SK-N-SH (cell line): ENCODE measurements at regions not wholly inside any gene's neighbourhood (a gene's known extent, or its start where the extent isn't known, plus 50 kb on each side); places are given as distances from the start of the nearest gene placed in this dataset.
A peak's percentile ranks its signal among the peaks of the same experiment; 100 is the strongest.

Experiments
- CTCF ChIA-PET: fragments of 300-600, 350-600 bp; formaldehyde crosslinking; extraction: SDS; loops from one replicate; lab custom pipeline; 2021; lab: Yijun Ruan, JAX
- POLR2A ChIA-PET: fragments of 350-600 bp; sonication (Branson Sonifier 250); formaldehyde crosslinking; extraction: SDS; loops from one replicate; lab custom pipeline; 2020; ENCODE audit warnings: antibody characterized with exemption, inconsistent platforms; lab: Yijun Ruan, JAX
- DNase-seq: peaks from one replicate; pipeline ENCODE4 v3.0.0; 2012
- H2AFZ ChIP-seq: fragments of 200-600 bp; sonication (generic); 2 replicates; pipeline ENCODE4 v1.8.1; 2016; ENCODE audit warnings: antibody characterized with exemption, mild to moderate bottlenecking, low read depth
- H3F3A ChIP-seq: fragments of 200-600 bp; sonication (generic); replicated peaks from 2 replicates; pipeline ENCODE3; 2016; ENCODE audit warnings: antibody characterized with exemption, mild to moderate bottlenecking; ENCODE audit not compliant: insufficient read depth
- H3K27ac ChIP-seq, 2 experiments: fragments of 200-500 bp in 1 of 2; fragments of 200-600 bp in 1 of 2; sonication (Bioruptor generic) in 1 of 2; sonication (generic), shearing (Covaris generic) in 1 of 2; 2 replicates each; pipeline versions ENCODE4 v1.5.1 to v1.6.1; 2014 to 2016; ENCODE audit warnings: low read depth in 2 of 2, inconsistent platforms in 1 of 2, low read length in 1 of 2, mild to moderate bottlenecking in 1 of 2, mixed read lengths in 1 of 2
- H3K27me3 ChIP-seq: fragments of 200-600 bp; sonication (generic), shearing (Covaris generic); 2 replicates; pipeline ENCODE4 v1.6.1; 2016; ENCODE audit warnings: mixed run types; ENCODE audit not compliant: insufficient read depth
- H3K36me3 ChIP-seq, 2 experiments: fragments of 200-500 bp in 1 of 2; fragments of 200-600 bp in 1 of 2; sonication (Bioruptor generic) in 1 of 2; sonication (generic) in 1 of 2; replicated peaks in 1 of 2; 2 replicates each; pipeline versions ENCODE3 to v1.5.1; 2014 to 2016; ENCODE audit warnings: low read length in 1 of 2, mild to moderate bottlenecking in 1 of 2; ENCODE audit not compliant: insufficient read depth in 2 of 2, control insufficient read depth in 1 of 2
- H3K4me1 ChIP-seq, 2 experiments: fragments of 200-500 bp in 1 of 2; fragments of 200-600 bp in 1 of 2; sonication (Bioruptor generic) in 1 of 2; sonication (generic), shearing (Covaris generic) in 1 of 2; 2 replicates each; pipeline versions ENCODE4 v1.5.1 to v1.6.1; 2014 to 2016; ENCODE audit warnings: low read depth in 1 of 2, low read length in 1 of 2, mixed run types in 1 of 2; ENCODE audit not compliant: insufficient read depth in 2 of 2, control insufficient read depth in 1 of 2
- H3K4me2 ChIP-seq: fragments of 200-600 bp; sonication (generic), shearing (Covaris generic); 2 replicates; pipeline ENCODE4 v1.6.1; 2017; ENCODE audit warnings: mixed run types
- H3K4me3 ChIP-seq, 2 experiments: fragments of 200-500 bp in 1 of 2; fragments of 200-600 bp in 1 of 2; sonication (Bioruptor generic) in 1 of 2; sonication (generic), shearing (Covaris generic) in 1 of 2; 2 replicates each; pipeline versions ENCODE4 v1.5.1 to v1.8.1; 2014 to 2016; ENCODE audit warnings: low read depth in 2 of 2, inconsistent platforms in 1 of 2, low read length in 1 of 2, mild to moderate bottlenecking in 1 of 2, mixed read lengths in 1 of 2, moderate library complexity in 1 of 2
- H3K79me2 ChIP-seq: fragments of 200-600 bp; sonication (generic); 2 replicates; pipeline ENCODE4 v1.8.1; 2017; ENCODE audit warnings: mild to moderate bottlenecking; ENCODE audit not compliant: insufficient read depth
- H3K9ac ChIP-seq: fragments of 200-600 bp; sonication (generic); 2 replicates; pipeline ENCODE4 v1.6.1; 2017; ENCODE audit warnings: mixed run types
- H3K9me2 ChIP-seq: fragments of 200-600 bp; sonication (generic); 2 replicates; pipeline ENCODE4 v1.6.1; 2017; ENCODE audit warnings: mixed run types
- H3K9me3 ChIP-seq: fragments of 200-600 bp; sonication (generic); 2 replicates; pipeline ENCODE4 v1.6.1; 2017; ENCODE audit warnings: mixed run types, mild to moderate bottlenecking, moderate library complexity
- H4K20me1 ChIP-seq: fragments of 200-600 bp; sonication (generic); 2 replicates; pipeline ENCODE4 v1.6.1; 2017; ENCODE audit warnings: mild to moderate bottlenecking, mixed run types; ENCODE audit not compliant: insufficient read depth
- CHD2 ChIP-seq: fragments of 150-350 bp; IDR thresholded peaks from 2 replicates; pipeline ENCODE4 v1.6.1; 2018; ENCODE audit warnings: low read length; ENCODE audit not compliant: partially characterized antibody
- EP300 ChIP-seq, 2 experiments: IDR thresholded peaks; 2 replicates each; pipeline versions ENCODE4 v1.4.0 to v1.6.1; 2012; ENCODE audit warnings: borderline replicate concordance in 1 of 2, low read depth in 1 of 2, low read length in 1 of 2
- EZH2phosphoT487 ChIP-seq: fragments of 200-600 bp; sonication (generic); IDR thresholded peaks from 2 replicates; pipeline ENCODE4 v1.6.1; 2017; ENCODE audit warnings: low read depth, mixed run types, mild to moderate bottlenecking, antibody characterized with exemption, moderate library complexity, borderline replicate concordance
- FOSL2 ChIP-seq: IDR thresholded peaks from 2 replicates; pipeline ENCODE4 v1.4.0; 2012; ENCODE audit warnings: low read depth, mild to moderate bottlenecking, moderate library complexity, borderline replicate concordance
- FOXM1 ChIP-seq: IDR thresholded peaks from 2 replicates; pipeline ENCODE4 v1.4.0; 2012; ENCODE audit warnings: low read depth, mild to moderate bottlenecking
- GABPA ChIP-seq: IDR thresholded peaks from 2 replicates; pipeline ENCODE4 v1.4.0; 2012; ENCODE audit warnings: low read depth, mild to moderate bottlenecking
- GATA2 ChIP-seq: sonication (generic); formaldehyde crosslinking; IDR thresholded peaks from 2 replicates; pipeline ENCODE4 v1.5.0; 2020; ENCODE audit warnings: mild to moderate bottlenecking, missing genetic modification reagents
- JUND ChIP-seq: IDR thresholded peaks from 2 replicates; pipeline ENCODE4 v1.4.0; 2012
- MXI1 ChIP-seq: IDR thresholded peaks from 2 replicates; pipeline ENCODE4 v1.6.1; 2012; ENCODE audit warnings: mild to moderate bottlenecking, low read depth, low read length, improper control_type of control experiment
- NRF1 ChIP-seq: IDR thresholded peaks from 2 replicates; pipeline ENCODE4 v1.6.1; 2012; ENCODE audit warnings: low read depth, mild to moderate bottlenecking, low read length
- RAD21 ChIP-seq: IDR thresholded peaks from 2 replicates; pipeline ENCODE4 v1.6.1; 2012; ENCODE audit warnings: mild to moderate bottlenecking, low read length
- SIN3A ChIP-seq: IDR thresholded peaks from 2 replicates; pipeline ENCODE4 v1.6.1; 2012; ENCODE audit warnings: low read depth, mild to moderate bottlenecking, low read length, moderate library complexity, borderline replicate concordance
- SMC3 ChIP-seq: IDR thresholded peaks from 2 replicates; pipeline ENCODE4 v1.6.1; 2012; ENCODE audit warnings: low read depth, low read length, improper control_type of control experiment
- TCF12 ChIP-seq: IDR thresholded peaks from 2 replicates; pipeline ENCODE4 v1.4.0; 2012
- WGBS: methylation state at CpG from one replicate; pipeline ENCODE4 v1.1.6; 2017; ENCODE audit warnings: low lambda C conversion rate; 5-methylcytosine and 5-hydroxymethylcytosine counted together
- TF ChIP-seq, protein P1 (sequence below): IDR thresholded peaks from 2 replicates; pipeline ENCODE4 v1.4.0; 2012; ENCODE audit warnings: low read depth, borderline replicate concordance
- TF ChIP-seq, protein P2 (sequence below): IDR thresholded peaks from 2 replicates; pipeline ENCODE4 v1.4.0; 2012; ENCODE audit warnings: low read depth
- TF ChIP-seq, protein P3 (sequence below): fragments of 150-350 bp; IDR thresholded peaks from 2 replicates; pipeline ENCODE4 v1.6.1; 2016; ENCODE audit warnings: mild to moderate bottlenecking, low read depth, low read length
- TF ChIP-seq, protein P4 (sequence below): fragments of 150-350 bp; IDR thresholded peaks from 2 replicates; pipeline ENCODE4 v1.6.1; 2017; ENCODE audit warnings: antibody characterized with exemption, low read length, low read depth, borderline replicate concordance
- TF ChIP-seq, protein P5 (sequence below): IDR thresholded peaks from 2 replicates; pipeline ENCODE4; 2012

DNA sequence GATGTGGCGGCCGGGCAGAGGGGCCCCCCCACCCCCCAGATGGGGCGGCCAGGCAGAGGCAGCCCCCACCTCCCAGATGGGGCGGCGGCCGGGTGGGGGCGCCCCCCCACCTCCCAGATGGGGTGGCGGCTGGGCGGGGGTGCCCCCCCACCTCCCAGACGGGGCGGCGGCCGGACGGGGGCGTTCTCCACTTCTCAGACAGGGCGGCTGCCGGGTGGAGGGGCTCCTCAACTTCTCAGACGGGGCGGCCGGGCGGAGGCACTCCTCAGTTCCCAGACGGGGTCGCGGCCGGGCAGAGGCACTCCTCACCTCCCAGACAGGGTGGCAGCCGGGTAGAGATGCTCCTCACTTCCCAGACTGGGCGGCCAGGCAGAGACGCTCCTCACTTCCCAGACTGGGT lies 469.8 kb downstream of the PCNX1 start:
- ChIA-PET CTCF (no interaction called here), POLR2A (no interaction called here)
- H3K9ac ChIP-seq = no peak overlapping the region
- peaks cover 0 to 13% of the 10 kb centered on the region in 2 experiments for H3K36me3 ChIP-seq
- no peak overlapping the region for H3K27ac ChIP-seq
- H3K4me3 ChIP-seq = no peak overlapping the region
- H3K9me2 ChIP-seq = no peaks in the 10 kb centered on the region
- no peaks in the 10 kb centered on the region for H3K27me3 ChIP-seq
- H3K4me1 ChIP-seq = peaks cover 0 to 17% of the 10 kb centered on the region in 2 experiments; a peak in 2 of 4 replicates
- peaks cover 8% of the 10 kb centered on the region for H3F3A ChIP-seq
- TF ChIP-seq, protein P1, sequence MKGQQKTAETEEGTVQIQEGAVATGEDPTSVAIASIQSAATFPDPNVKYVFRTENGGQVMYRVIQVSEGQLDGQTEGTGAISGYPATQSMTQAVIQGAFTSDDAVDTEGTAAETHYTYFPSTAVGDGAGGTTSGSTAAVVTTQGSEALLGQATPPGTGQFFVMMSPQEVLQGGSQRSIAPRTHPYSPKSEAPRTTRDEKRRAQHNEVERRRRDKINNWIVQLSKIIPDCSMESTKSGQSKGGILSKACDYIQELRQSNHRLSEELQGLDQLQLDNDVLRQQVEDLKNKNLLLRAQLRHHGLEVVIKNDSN = no peak
- TF ChIP-seq NRF1 = no peak
- TF ChIP-seq RAD21 = no peak
- TF ChIP-seq, protein P2, sequence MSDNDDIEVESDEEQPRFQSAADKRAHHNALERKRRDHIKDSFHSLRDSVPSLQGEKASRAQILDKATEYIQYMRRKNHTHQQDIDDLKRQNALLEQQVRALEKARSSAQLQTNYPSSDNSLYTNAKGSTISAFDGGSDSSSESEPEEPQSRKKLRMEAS = no peak
- TF ChIP-seq FOXM1 = no peak
- no peak for TF ChIP-seq SMC3
- TF ChIP-seq, protein P3, sequence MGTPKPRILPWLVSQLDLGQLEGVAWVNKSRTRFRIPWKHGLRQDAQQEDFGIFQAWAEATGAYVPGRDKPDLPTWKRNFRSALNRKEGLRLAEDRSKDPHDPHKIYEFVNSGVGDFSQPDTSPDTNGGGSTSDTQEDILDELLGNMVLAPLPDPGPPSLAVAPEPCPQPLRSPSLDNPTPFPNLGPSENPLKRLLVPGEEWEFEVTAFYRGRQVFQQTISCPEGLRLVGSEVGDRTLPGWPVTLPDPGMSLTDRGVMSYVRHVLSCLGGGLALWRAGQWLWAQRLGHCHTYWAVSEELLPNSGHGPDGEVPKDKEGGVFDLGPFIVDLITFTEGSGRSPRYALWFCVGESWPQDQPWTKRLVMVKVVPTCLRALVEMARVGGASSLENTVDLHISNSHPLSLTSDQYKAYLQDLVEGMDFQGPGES = no peak
- TF ChIP-seq, all 33 proteins: peak for 0
- no peak overlapping the region for H2AFZ ChIP-seq
- peaks cover 96% of the 10 kb centered on the region for H3K79me2 ChIP-seq
- H3K4me2 ChIP-seq = no peak overlapping the region
- no peaks in the 10 kb centered on the region for H3K9me3 ChIP-seq
- WGBS = no CpG with 5 or more reads among the region's 28 CpGs
- DNase-seq = no peak
- no peaks in the 10 kb centered on the region for H4K20me1 ChIP-seq

DNA sequence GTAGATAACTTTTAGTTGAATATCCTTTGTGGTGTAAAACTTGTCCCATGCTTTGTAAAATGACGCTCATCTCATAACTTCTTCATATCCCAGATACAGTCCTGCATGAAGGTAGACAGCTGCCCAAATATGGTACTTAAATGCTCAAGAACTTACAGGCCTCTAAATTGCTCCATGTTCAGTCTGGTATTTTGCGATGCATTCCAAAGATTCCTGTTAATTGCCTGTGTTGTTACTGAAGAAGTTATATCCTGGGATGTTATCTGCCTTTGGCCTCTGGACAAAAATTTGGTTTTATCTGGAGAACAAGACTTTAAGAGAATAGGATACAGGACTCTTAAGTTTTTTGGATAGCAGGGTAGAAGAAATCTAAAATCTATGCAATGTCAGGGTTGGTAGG lies 473.0 kb downstream of the PCNX1 start:
- Histone ChIP-seq H3K9me3 (no peaks in the 10 kb centered on the region), H3K27ac (peak overlapping the region in 1 of 2 experiments; percentile 5; a peak in 1 of 4 replicates), H3K36me3 (peaks cover 0 to 8% of the 10 kb centered on the region in 2 experiments), H3K79me2 (peaks cover 99% of the 10 kb centered on the region), H3K27me3 (no peaks in the 10 kb centered on the region), H3K9ac (no peak overlapping the region), H3K9me2 (no peaks in the 10 kb centered on the region), H3F3A (peaks cover 4% of the 10 kb centered on the region), H3K4me2 (no peak overlapping the region), H3K4me1 (peaks cover 0 to 7% of the 10 kb centered on the region in 2 experiments; a peak in 2 of 4 replicates), H3K4me3 (no peak overlapping the region), H4K20me1 (no peaks in the 10 kb centered on the region), H2AFZ (no peak overlapping the region)
- TF ChIP-seq SIN3A = no peak
- TF ChIP-seq, protein P4, sequence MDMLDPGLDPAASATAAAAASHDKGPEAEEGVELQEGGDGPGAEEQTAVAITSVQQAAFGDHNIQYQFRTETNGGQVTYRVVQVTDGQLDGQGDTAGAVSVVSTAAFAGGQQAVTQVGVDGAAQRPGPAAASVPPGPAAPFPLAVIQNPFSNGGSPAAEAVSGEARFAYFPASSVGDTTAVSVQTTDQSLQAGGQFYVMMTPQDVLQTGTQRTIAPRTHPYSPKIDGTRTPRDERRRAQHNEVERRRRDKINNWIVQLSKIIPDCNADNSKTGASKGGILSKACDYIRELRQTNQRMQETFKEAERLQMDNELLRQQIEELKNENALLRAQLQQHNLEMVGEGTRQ = no peak
- no peak for TF ChIP-seq TCF12
- no peak for TF ChIP-seq GABPA
- no peak for TF ChIP-seq CHD2
- TF ChIP-seq, protein P5, sequence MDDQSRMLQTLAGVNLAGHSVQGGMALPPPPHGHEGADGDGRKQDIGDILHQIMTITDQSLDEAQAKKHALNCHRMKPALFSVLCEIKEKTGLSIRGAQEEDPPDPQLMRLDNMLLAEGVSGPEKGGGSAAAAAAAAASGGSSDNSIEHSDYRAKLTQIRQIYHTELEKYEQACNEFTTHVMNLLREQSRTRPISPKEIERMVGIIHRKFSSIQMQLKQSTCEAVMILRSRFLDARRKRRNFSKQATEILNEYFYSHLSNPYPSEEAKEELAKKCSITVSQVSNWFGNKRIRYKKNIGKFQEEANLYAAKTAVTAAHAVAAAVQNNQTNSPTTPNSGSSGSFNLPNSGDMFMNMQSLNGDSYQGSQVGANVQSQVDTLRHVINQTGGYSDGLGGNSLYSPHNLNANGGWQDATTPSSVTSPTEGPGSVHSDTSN = no peak
- TF ChIP-seq EZH2phosphoT487 = no peak
- TF ChIP-seq GATA2 (CRISPR knock-in tag) = no peak
- TF ChIP-seq JUND = no peak
- TF ChIP-seq, protein P3 = no peak
- no peak for TF ChIP-seq EP300 (IDR thresholded peaks at IDR 0.05; ENCODE audit: borderline replicate concordance in 1 of 2, low read depth in 1 of 2, low read length in 1 of 2)
- no peak for TF ChIP-seq FOSL2
- no peak for TF ChIP-seq MXI1
- CTCF ChIA-PET = no interaction called here
- no peak for DNase-seq
- 93% methylated on average over 2 of the region's 2 CpGs for WGBS
- POLR2A ChIA-PET = no interaction called here
